Glutamatergic neuron (in vitro differentiated cells): ENCODE measurements at regions not wholly inside any gene's neighbourhood (a gene's known extent, or its start where the extent isn't known, plus 50 kb on each side); places are given as distances from the start of the nearest gene placed in this dataset.
"Not testable (repeated sequence)": the region's sequence is repeated elsewhere in the genome, so short reads cannot be mapped to it uniquely, and the experiment has no call there.

Experiments used
- DNase-seq: peaks from one replicate; pipeline ENCODE4 v3.0.0; 2022
- H3K27ac Mint-ChIP-seq: one replicate; pipeline ENCODE4 v1.8.0; 2020; ENCODE audit warnings: mild to moderate bottlenecking, mixed read lengths, inconsistent platforms; ENCODE audit not compliant: unreplicated experiment
- H3K27me3 Mint-ChIP-seq: one replicate; pipeline ENCODE4 v1.8.0; 2020; ENCODE audit warnings: mild to moderate bottlenecking, moderate library complexity, mixed read lengths, inconsistent platforms; ENCODE audit not compliant: unreplicated experiment
- H3K36me3 Mint-ChIP-seq: one replicate; pipeline ENCODE4 v1.8.0; 2020; ENCODE audit warnings: mild to moderate bottlenecking, mixed read lengths, inconsistent platforms; ENCODE audit not compliant: unreplicated experiment
- H3K4me1 Mint-ChIP-seq: one replicate; pipeline ENCODE4 v1.8.0; 2020; ENCODE audit warnings: mild to moderate bottlenecking, low read depth, mixed read lengths, inconsistent platforms; ENCODE audit not compliant: unreplicated experiment
- H3K4me3 Mint-ChIP-seq: one replicate; pipeline ENCODE4 v1.8.0; 2020; ENCODE audit warnings: mild to moderate bottlenecking, mixed read lengths, inconsistent platforms; ENCODE audit not compliant: unreplicated experiment
- H3K9me3 Mint-ChIP-seq: one replicate; pipeline ENCODE4 v1.8.0; 2020; ENCODE audit warnings: mild to moderate bottlenecking, moderate library complexity, mixed read lengths, inconsistent platforms; ENCODE audit not compliant: unreplicated experiment
- TF ChIP-seq, protein P1 (sequence below): fragments of 200-600 bp; sonication (generic); IDR thresholded peaks from one replicate; pipeline ENCODE4 v1.5.0; 2021; ENCODE audit not compliant: partially characterized antibody, unreplicated experiment

GRCh38 chr16:88274126-88274750 lies 108.5 kb upstream of the ZNF469 start:
- H3K4me1 Mint-ChIP-seq, H3K27me3 Mint-ChIP-seq, H3K4me3 Mint-ChIP-seq, H3K9me3 Mint-ChIP-seq, DNase-seq, H3K27ac Mint-ChIP-seq, H3K36me3 Mint-ChIP-seq: not testable (repeated sequence)

DNA sequence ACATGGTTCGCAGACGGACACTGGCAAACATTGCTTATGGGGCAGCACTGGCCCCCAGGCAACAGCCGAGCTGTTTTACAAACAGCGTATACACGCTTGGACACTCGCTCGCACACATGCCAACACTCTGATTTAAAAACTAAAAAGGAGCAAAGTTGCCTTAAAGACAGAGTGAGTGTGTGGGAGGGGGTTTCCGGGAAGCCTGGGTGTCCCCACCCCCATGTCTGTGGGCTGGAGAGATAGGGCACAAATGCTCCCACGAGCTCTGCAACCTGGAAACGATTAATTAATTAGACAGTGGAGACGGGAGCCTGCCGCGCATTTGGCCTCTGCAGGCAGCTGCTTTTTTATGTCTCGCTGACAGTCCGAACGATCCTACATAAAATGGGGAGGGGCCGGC lies 107.9 kb upstream of the ZNF469 start:
- H3K9me3 Mint-ChIP-seq = no peaks in the 10 kb centered on the region

GRCh38 chr16:88275336-88276122 lies 107.2 kb upstream of the ZNF469 start:
- H3K4me3 Mint-ChIP-seq, H3K4me1 Mint-ChIP-seq, H3K36me3 Mint-ChIP-seq, H3K9me3 Mint-ChIP-seq, H3K27me3 Mint-ChIP-seq, H3K27ac Mint-ChIP-seq, DNase-seq: not testable (repeated sequence)

More for the DNA sequence above, 107.9 kb upstream of the ZNF469 start:
- TF ChIP-seq, protein P1, sequence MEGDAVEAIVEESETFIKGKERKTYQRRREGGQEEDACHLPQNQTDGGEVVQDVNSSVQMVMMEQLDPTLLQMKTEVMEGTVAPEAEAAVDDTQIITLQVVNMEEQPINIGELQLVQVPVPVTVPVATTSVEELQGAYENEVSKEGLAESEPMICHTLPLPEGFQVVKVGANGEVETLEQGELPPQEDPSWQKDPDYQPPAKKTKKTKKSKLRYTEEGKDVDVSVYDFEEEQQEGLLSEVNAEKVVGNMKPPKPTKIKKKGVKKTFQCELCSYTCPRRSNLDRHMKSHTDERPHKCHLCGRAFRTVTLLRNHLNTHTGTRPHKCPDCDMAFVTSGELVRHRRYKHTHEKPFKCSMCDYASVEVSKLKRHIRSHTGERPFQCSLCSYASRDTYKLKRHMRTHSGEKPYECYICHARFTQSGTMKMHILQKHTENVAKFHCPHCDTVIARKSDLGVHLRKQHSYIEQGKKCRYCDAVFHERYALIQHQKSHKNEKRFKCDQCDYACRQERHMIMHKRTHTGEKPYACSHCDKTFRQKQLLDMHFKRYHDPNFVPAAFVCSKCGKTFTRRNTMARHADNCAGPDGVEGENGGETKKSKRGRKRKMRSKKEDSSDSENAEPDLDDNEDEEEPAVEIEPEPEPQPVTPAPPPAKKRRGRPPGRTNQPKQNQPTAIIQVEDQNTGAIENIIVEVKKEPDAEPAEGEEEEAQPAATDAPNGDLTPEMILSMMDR = no peak
- Mint-ChIP-seq H3K4me3 (no peak overlapping the region), H3K36me3 (no peaks in the 10 kb centered on the region), H3K27ac (no peak overlapping the region), H3K4me1 (peaks cover 2% of the 10 kb centered on the region), H3K27me3 (peaks cover 3% of the 10 kb centered on the region)
- no peak for DNase-seq

DNA sequence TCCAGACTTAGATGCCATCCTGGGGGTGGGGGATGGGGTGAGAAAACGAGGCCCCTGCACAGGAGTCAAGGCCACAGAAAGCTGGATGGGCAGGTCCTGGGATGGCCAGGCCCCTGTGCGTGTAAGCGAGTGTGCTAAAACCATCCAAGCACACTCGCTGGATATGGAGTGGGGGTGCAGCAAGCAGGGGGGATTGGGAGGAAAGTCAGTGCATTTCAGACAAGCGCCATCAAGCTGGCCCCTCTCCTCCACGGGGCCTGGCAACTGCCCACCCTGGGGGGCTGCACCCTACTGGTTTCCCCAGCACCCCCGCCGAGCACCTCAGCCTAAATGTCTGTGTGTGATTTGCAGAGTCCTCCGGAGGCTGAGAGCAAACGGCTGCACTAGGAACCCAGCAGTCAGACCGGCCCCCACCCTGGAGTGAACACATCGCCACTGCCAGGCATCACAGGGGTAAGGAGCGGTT lies 106.6 kb upstream of the ZNF469 start:
- H3K27me3 Mint-ChIP-seq, H3K9me3 Mint-ChIP-seq: not testable (repeated sequence)

DNA sequence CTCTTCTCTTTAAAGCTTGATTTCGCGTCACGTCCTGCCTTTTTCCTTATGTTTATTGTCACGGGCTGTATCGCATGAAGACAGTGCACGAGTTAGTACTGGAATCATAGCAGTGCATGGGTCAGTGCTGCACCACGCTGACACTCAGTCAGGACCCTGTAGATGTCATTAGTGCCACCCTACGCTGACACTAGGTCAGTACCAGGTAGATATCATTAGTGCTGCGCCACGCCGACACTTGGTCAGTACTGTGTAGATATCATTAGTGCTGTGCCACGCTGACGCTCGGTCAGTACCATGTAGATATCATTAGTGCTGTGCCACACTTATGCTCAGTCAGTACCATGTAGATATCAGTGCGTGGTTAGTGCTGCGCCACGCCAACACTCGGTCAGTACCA lies 106.2 kb upstream of the ZNF469 start:
- H3K4me3 Mint-ChIP-seq = no peak overlapping the region
- H3K27me3 Mint-ChIP-seq = peaks cover 3% of the 10 kb centered on the region
- no peak for DNase-seq
- peaks cover 2% of the 10 kb centered on the region for H3K4me1 Mint-ChIP-seq
- H3K36me3 Mint-ChIP-seq = no peaks in the 10 kb centered on the region
- TF ChIP-seq, protein P1 = no peak
- peaks cover 2% of the 10 kb centered on the region for H3K9me3 Mint-ChIP-seq
- H3K27ac Mint-ChIP-seq = no peak overlapping the region

More for the DNA sequence above, 106.6 kb upstream of the ZNF469 start:
- H3K36me3 Mint-ChIP-seq, DNase-seq, H3K27ac Mint-ChIP-seq, H3K4me1 Mint-ChIP-seq, H3K4me3 Mint-ChIP-seq: not testable (repeated sequence)

GRCh38 chr16:88279998-88280397 lies 102.8 kb upstream of the ZNF469 start:
- Mint-ChIP-seq H3K4me1 (peaks cover 16% of the 10 kb centered on the region), H3K9me3 (peaks cover 14% of the 10 kb centered on the region), H3K27ac (no peak overlapping the region), H3K4me3 (no peak overlapping the region), H3K27me3 (peaks cover 4% of the 10 kb centered on the region), H3K36me3 (peaks cover 5% of the 10 kb centered on the region)
- DNase-seq = peak; percentile 1
- TF ChIP-seq, protein P1 = no peak
